ENCODE measurements at regions not wholly inside any gene's neighbourhood (a gene's known extent, or its start where the extent isn't known, plus 50 kb on each side); places are given as distances from the start of the nearest gene placed in this dataset.

GRCh38 chr11:82007521-82007920 lies 726.1 kb downstream of the FAM181B start:
- TF ChIP-seq CTCF (IDR thresholded peaks at IDR 0.05 in 4 of 5, conservative IDR thresholded peaks at IDR 0.05 in 1 of 5) = no peak
- TF ChIP-seq POLR2A (IDR thresholded peaks at IDR 0.05) = no peak

Data from gastrocnemius medialis (tissue), 4 donors.